ENCODE measurements at regions not wholly inside any gene's neighbourhood (a gene's known extent, or its start where the extent isn't known, plus 50 kb on each side); places are given as distances from the start of the nearest gene placed in this dataset.

- DNase-seq (ENCODE audit: low read depth), result no peak
- no peaks in the 10 kb centered on the region for H3K27me3 ChIP-seq (replicated peaks; ENCODE audit: control insufficient read depth, insufficient read depth, low read length)
- H3K9me3 ChIP-seq (ENCODE audit: control insufficient read depth, low read length), result no peaks in the 10 kb centered on the region
- H3K4me1 ChIP-seq (ENCODE audit: control insufficient read depth, insufficient read depth, low read length), result no peaks in the 10 kb centered on the region
- H3K9ac ChIP-seq (ENCODE audit: low read length), result no peak overlapping the region
- no peak overlapping the region for H3K4me3 ChIP-seq (ENCODE audit: low read length)
- H3K36me3 ChIP-seq (ENCODE audit: control insufficient read depth, insufficient read depth, low read length, severe bottlenecking), result no peaks in the 10 kb centered on the region
These were observed 1455.6 kb upstream of the GBE1 start for GRCh38 chr3:83216919-83217594.

- Histone ChIP-seq H3K4me3 (ENCODE audit: low read length) (no peak overlapping the region), H3K36me3 (ENCODE audit: control insufficient read depth, insufficient read depth, low read length, severe bottlenecking) (no peaks in the 10 kb centered on the region), H3K4me1 (ENCODE audit: control insufficient read depth, insufficient read depth, low read length) (no peaks in the 10 kb centered on the region), H3K9me3 (ENCODE audit: control insufficient read depth, low read length) (no peaks in the 10 kb centered on the region), H3K9ac (ENCODE audit: low read length) (no peak overlapping the region), H3K27me3 (replicated peaks; ENCODE audit: control insufficient read depth, insufficient read depth, low read length) (no peaks in the 10 kb centered on the region)
- DNase-seq (ENCODE audit: low read depth), result no peak
These were observed 1433.8 kb upstream of the GBE1 start for GRCh38 chr3:83195243-83195642.

- no peak overlapping the region for H3K9ac ChIP-seq (ENCODE audit: low read length)
- no peak overlapping the region for H3K4me3 ChIP-seq (ENCODE audit: low read length)
- no peak for DNase-seq (ENCODE audit: low read depth)
- H3K27me3 ChIP-seq (replicated peaks; ENCODE audit: control insufficient read depth, insufficient read depth, low read length), result no peaks in the 10 kb centered on the region
- H3K4me1 ChIP-seq (ENCODE audit: control insufficient read depth, insufficient read depth, low read length), result no peaks in the 10 kb centered on the region
- no peaks in the 10 kb centered on the region for H3K36me3 ChIP-seq (ENCODE audit: control insufficient read depth, insufficient read depth, low read length, severe bottlenecking)
- no peaks in the 10 kb centered on the region for H3K9me3 ChIP-seq (ENCODE audit: control insufficient read depth, low read length)
These were observed 1432.1 kb upstream of the GBE1 start for GRCh38 chr3:83193526-83193925.

- no peak overlapping the region for H3K4me3 ChIP-seq (ENCODE audit: low read length)
- H3K9ac ChIP-seq (ENCODE audit: low read length), result no peak overlapping the region
- peaks cover 6% of the 10 kb centered on the region for H3K9me3 ChIP-seq (ENCODE audit: control insufficient read depth, low read length)
- no peak for DNase-seq (ENCODE audit: low read depth)
- H3K4me1 ChIP-seq (ENCODE audit: control insufficient read depth, insufficient read depth, low read length), result no peaks in the 10 kb centered on the region
- H3K36me3 ChIP-seq (ENCODE audit: control insufficient read depth, insufficient read depth, low read length, severe bottlenecking), result no peaks in the 10 kb centered on the region
- H3K27me3 ChIP-seq (replicated peaks; ENCODE audit: control insufficient read depth, insufficient read depth, low read length), result no peaks in the 10 kb centered on the region
These were observed 1428.2 kb upstream of the GBE1 start for GRCh38 chr3:83189634-83190033.

- H3K9ac ChIP-seq (ENCODE audit: low read length), result no peak overlapping the region
- no peak overlapping the region for H3K4me3 ChIP-seq (ENCODE audit: low read length)
These were observed 1408.0 kb upstream of the GBE1 start for GRCh38 chr3:83169473-83169872.

GRCh38 chr3:83150896-83151295 lies 1389.5 kb upstream of the GBE1 start:
- Histone ChIP-seq H3K9ac (ENCODE audit: low read length) (no peak overlapping the region), H3K4me1 (ENCODE audit: control insufficient read depth, insufficient read depth, low read length) (no peaks in the 10 kb centered on the region), H3K4me3 (ENCODE audit: low read length) (no peak overlapping the region), H3K36me3 (ENCODE audit: control insufficient read depth, insufficient read depth, low read length, severe bottlenecking) (no peaks in the 10 kb centered on the region), H3K27me3 (replicated peaks; ENCODE audit: control insufficient read depth, insufficient read depth, low read length) (no peaks in the 10 kb centered on the region), H3K9me3 (ENCODE audit: control insufficient read depth, low read length) (no peaks in the 10 kb centered on the region)
- no peak for DNase-seq (ENCODE audit: low read depth)

More at GRCh38 chr3:83169473-83169872, 1408.0 kb upstream of the GBE1 start:
- no peaks in the 10 kb centered on the region for H3K27me3 ChIP-seq (replicated peaks; ENCODE audit: control insufficient read depth, insufficient read depth, low read length)
- no peaks in the 10 kb centered on the region for H3K4me1 ChIP-seq (ENCODE audit: control insufficient read depth, insufficient read depth, low read length)
- peaks cover 4% of the 10 kb centered on the region for H3K9me3 ChIP-seq (ENCODE audit: control insufficient read depth, low read length)
- no peaks in the 10 kb centered on the region for H3K36me3 ChIP-seq (ENCODE audit: control insufficient read depth, insufficient read depth, low read length, severe bottlenecking)
- no peak for DNase-seq (ENCODE audit: low read depth)

- H3K36me3 ChIP-seq (ENCODE audit: control insufficient read depth, insufficient read depth, low read length, severe bottlenecking), result no peaks in the 10 kb centered on the region
- H3K9ac ChIP-seq (ENCODE audit: low read length), result no peak overlapping the region
- H3K4me3 ChIP-seq (ENCODE audit: low read length), result no peak overlapping the region
- H3K9me3 ChIP-seq (ENCODE audit: control insufficient read depth, low read length), result no peaks in the 10 kb centered on the region
- no peaks in the 10 kb centered on the region for H3K4me1 ChIP-seq (ENCODE audit: control insufficient read depth, insufficient read depth, low read length)
- no peaks in the 10 kb centered on the region for H3K27me3 ChIP-seq (replicated peaks; ENCODE audit: control insufficient read depth, insufficient read depth, low read length)
- DNase-seq (ENCODE audit: low read depth), result no peak
These were observed 1379.5 kb upstream of the GBE1 start for GRCh38 chr3:83140983-83141382.

GRCh38 chr3:83131236-83131635 lies 1369.8 kb upstream of the GBE1 start:
- H3K27me3 ChIP-seq (replicated peaks; ENCODE audit: control insufficient read depth, insufficient read depth, low read length), result no peaks in the 10 kb centered on the region
- no peaks in the 10 kb centered on the region for H3K4me1 ChIP-seq (ENCODE audit: control insufficient read depth, insufficient read depth, low read length)
- H3K9me3 ChIP-seq (ENCODE audit: control insufficient read depth, low read length), result no peaks in the 10 kb centered on the region
- H3K9ac ChIP-seq (ENCODE audit: low read length), result no peak overlapping the region
- no peaks in the 10 kb centered on the region for H3K36me3 ChIP-seq (ENCODE audit: control insufficient read depth, insufficient read depth, low read length, severe bottlenecking)
- no peak overlapping the region for H3K4me3 ChIP-seq (ENCODE audit: low read length)
- no peak for DNase-seq (ENCODE audit: low read depth)

- DNase-seq (ENCODE audit: low read depth), result no peak
- no peaks in the 10 kb centered on the region for H3K27me3 ChIP-seq (replicated peaks; ENCODE audit: control insufficient read depth, insufficient read depth, low read length)
- H3K4me3 ChIP-seq (ENCODE audit: low read length), result no peak overlapping the region
These were observed 1361.4 kb upstream of the GBE1 start for GRCh38 chr3:83122774-83123350.

GRCh38 chr3:83093222-83093572 lies 1331.8 kb upstream of the GBE1 start:
- DNase-seq (ENCODE audit: low read depth), result no peak
- Histone ChIP-seq H3K9ac (ENCODE audit: low read length) (no peak overlapping the region), H3K4me1 (ENCODE audit: control insufficient read depth, insufficient read depth, low read length) (no peaks in the 10 kb centered on the region)

More at GRCh38 chr3:83122774-83123350, 1361.4 kb upstream of the GBE1 start:
- Histone ChIP-seq H3K9me3 (ENCODE audit: control insufficient read depth, low read length) (no peaks in the 10 kb centered on the region), H3K9ac (ENCODE audit: low read length) (no peak overlapping the region), H3K36me3 (ENCODE audit: control insufficient read depth, insufficient read depth, low read length, severe bottlenecking) (no peaks in the 10 kb centered on the region), H3K4me1 (ENCODE audit: control insufficient read depth, insufficient read depth, low read length) (no peaks in the 10 kb centered on the region)

GRCh38 chr3:83092521-83093221 lies 1331.2 kb upstream of the GBE1 start:
- Histone ChIP-seq H3K9ac (ENCODE audit: low read length) (no peak overlapping the region), H3K4me3 (ENCODE audit: low read length) (no peak overlapping the region), H3K9me3 (ENCODE audit: control insufficient read depth, low read length) (no peaks in the 10 kb centered on the region), H3K27me3 (replicated peaks; ENCODE audit: control insufficient read depth, insufficient read depth, low read length) (no peaks in the 10 kb centered on the region), H3K36me3 (ENCODE audit: control insufficient read depth, insufficient read depth, low read length, severe bottlenecking) (no peaks in the 10 kb centered on the region), H3K4me1 (ENCODE audit: control insufficient read depth, insufficient read depth, low read length) (no peaks in the 10 kb centered on the region)
- no peak for DNase-seq (ENCODE audit: low read depth)

More at GRCh38 chr3:83093222-83093572, 1331.8 kb upstream of the GBE1 start:
- Histone ChIP-seq H3K36me3 (ENCODE audit: control insufficient read depth, insufficient read depth, low read length, severe bottlenecking) (no peaks in the 10 kb centered on the region), H3K9me3 (ENCODE audit: control insufficient read depth, low read length) (no peaks in the 10 kb centered on the region), H3K4me3 (ENCODE audit: low read length) (no peak overlapping the region), H3K27me3 (replicated peaks; ENCODE audit: control insufficient read depth, insufficient read depth, low read length) (no peaks in the 10 kb centered on the region)
